Astrocyte (in vitro differentiated cells and primary cell): ENCODE measurements at regions not wholly inside any gene's neighbourhood (a gene's known extent, or its start where the extent isn't known, plus 50 kb on each side); places are given as distances from the start of the nearest gene placed in this dataset.

ENCODE experiments used
- CTCF ChIP-seq: IDR thresholded peaks from 2 replicates; pipeline ENCODE4 v1.5.1; 2011; ENCODE audit warnings: low read depth, mild to moderate bottlenecking, inconsistent platforms, low read length, moderate library complexity; ENCODE audit not compliant: insufficient read depth
- EZH2 ChIP-seq: IDR thresholded peaks from 2 replicates; pipeline ENCODE4 v1.6.1; 2012; ENCODE audit warnings: mild to moderate bottlenecking, low read length, inconsistent platforms; ENCODE audit not compliant: insufficient read depth

- TF ChIP-seq CTCF (no peak), EZH2 (no peak)
Measured at GRCh38 chr21:35351434-35351833, 302.3 kb upstream of the RUNX1 start.
